ENCODE measurements at regions not wholly inside any gene's neighbourhood (a gene's known extent, or its start where the extent isn't known, plus 50 kb on each side); places are given as distances from the start of the nearest gene placed in this dataset.

DNA sequence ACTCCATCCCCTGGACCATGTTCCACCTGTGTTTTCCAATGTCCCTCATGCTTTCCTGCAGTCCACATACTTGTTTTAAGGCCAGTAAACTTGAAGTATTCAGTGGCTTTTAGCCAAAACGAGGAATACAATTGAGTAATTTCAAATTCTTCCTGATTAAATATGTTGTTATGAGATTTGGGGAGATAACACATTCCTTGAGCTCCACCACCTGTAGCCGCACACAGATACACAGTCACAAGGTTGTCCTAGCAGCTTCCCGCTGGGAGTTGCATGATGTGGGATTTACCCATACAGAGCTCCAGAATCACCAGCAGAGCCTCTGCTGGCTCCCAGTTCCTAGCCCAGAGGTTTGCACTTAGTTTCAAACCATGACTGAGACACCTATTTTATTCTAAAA lies 53.6 kb upstream of the FRY start:
- no peak for TF ChIP-seq EZH2 (IDR thresholded peaks at IDR 0.05; ENCODE audit: borderline replicate concordance, low read length)
- TF ChIP-seq, protein P1, sequence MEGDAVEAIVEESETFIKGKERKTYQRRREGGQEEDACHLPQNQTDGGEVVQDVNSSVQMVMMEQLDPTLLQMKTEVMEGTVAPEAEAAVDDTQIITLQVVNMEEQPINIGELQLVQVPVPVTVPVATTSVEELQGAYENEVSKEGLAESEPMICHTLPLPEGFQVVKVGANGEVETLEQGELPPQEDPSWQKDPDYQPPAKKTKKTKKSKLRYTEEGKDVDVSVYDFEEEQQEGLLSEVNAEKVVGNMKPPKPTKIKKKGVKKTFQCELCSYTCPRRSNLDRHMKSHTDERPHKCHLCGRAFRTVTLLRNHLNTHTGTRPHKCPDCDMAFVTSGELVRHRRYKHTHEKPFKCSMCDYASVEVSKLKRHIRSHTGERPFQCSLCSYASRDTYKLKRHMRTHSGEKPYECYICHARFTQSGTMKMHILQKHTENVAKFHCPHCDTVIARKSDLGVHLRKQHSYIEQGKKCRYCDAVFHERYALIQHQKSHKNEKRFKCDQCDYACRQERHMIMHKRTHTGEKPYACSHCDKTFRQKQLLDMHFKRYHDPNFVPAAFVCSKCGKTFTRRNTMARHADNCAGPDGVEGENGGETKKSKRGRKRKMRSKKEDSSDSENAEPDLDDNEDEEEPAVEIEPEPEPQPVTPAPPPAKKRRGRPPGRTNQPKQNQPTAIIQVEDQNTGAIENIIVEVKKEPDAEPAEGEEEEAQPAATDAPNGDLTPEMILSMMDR (conservative IDR thresholded peaks at IDR 0.05 in 1 of 2, IDR thresholded peaks at IDR 0.05 in 1 of 2; ENCODE audit: extremely low read depth in 1 of 2, insufficient read depth in 1 of 2, low read depth in 1 of 2, low read length in 2 of 2), result no peak

All from mammary epithelial cell (primary cell).